ENCODE measurements at regions not wholly inside any gene's neighbourhood (a gene's known extent, or its start where the extent isn't known, plus 50 kb on each side); places are given as distances from the start of the nearest gene placed in this dataset.

- no peak for TF ChIP-seq CTCF (conservative IDR thresholded peaks at IDR 0.05; ENCODE audit: low read length)
- no peak for TF ChIP-seq EZH2phosphoT487 (IDR thresholded peaks at IDR 0.05; ENCODE audit: borderline replicate concordance, low read depth, low read length)
Measured at GRCh38 chr6:120468486-120468885, 865.8 kb downstream of the TBC1D32 start.
